ENCODE measurements at regions not wholly inside any gene's neighbourhood (a gene's known extent, or its start where the extent isn't known, plus 50 kb on each side); places are given as distances from the start of the nearest gene placed in this dataset.

DNA sequence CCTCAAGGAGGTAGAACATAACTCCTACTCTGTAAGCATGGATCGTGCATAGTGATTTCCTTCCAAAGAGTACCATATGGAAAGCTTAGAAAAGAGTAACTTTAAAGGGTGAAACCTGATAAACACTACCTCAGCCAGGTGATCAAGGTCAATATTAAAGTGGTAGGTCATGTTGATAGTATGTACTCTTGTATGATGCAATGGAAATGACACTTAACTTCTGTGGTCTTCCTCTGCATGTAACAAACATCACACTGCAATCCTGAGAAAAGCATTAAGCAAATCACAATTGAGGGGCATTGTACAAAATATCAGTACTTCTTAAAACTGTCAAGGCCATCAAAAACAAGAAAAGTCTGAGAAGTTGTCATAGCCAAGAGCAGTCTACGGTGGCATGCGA lies 83.8 kb downstream of the LEPR start:
- 97% methylated on average over 3 of the region's 3 CpGs for WGBS
- DNase-seq (ENCODE audit: low spot score): no peak
- H3K36me3 ChIP-seq (ENCODE audit: control insufficient read depth in 4 of 4, insufficient read depth in 3 of 4, low read depth in 1 of 4, low read length in 3 of 4): no peaks in the 10 kb centered on the region
- no peaks in the 10 kb centered on the region for H3K9me3 ChIP-seq (ENCODE audit: control insufficient read depth in 4 of 4, low read length in 3 of 4)
- TF ChIP-seq RXRA (IDR thresholded peaks at IDR 0.05): peak in 1 of 2 donors; percentile 36
- no peak for TF ChIP-seq MAX (IDR thresholded peaks at IDR 0.05)
- peak; percentile 17 for TF ChIP-seq FOXA2 (IDR thresholded peaks at IDR 0.05)
- TF ChIP-seq TAF1 (conservative IDR thresholded peaks at IDR 0.05): no peak
- peak in 1 of 2 donors; percentile 16 for TF ChIP-seq HNF4A (conservative IDR thresholded peaks at IDR 0.05)
- TF ChIP-seq EGR1 (IDR thresholded peaks at IDR 0.05; ENCODE audit: low read depth in 2 of 2): no peak
- no peak for TF ChIP-seq FOXA1 (IDR thresholded peaks at IDR 0.05)
- no peak for TF ChIP-seq RAD21 (IDR thresholded peaks at IDR 0.05)
- H3K27me3 ChIP-seq (ENCODE audit: control insufficient read depth in 4 of 4, insufficient read depth in 4 of 4, low read length in 3 of 4): no peaks in the 10 kb centered on the region
- no peaks in the 10 kb centered on the region for H3K4me1 ChIP-seq (ENCODE audit: control insufficient read depth in 4 of 4, insufficient read depth in 4 of 4, low read length in 3 of 4)
- H3K4me3 ChIP-seq (ENCODE audit: low read depth in 1 of 3, low read length in 3 of 3): no peak overlapping the region
- no peak overlapping the region for H3K9ac ChIP-seq (ENCODE audit: low read depth in 1 of 2, low read length in 2 of 2)
- no peak overlapping the region for H3K27ac ChIP-seq (ENCODE audit: low read depth in 1 of 2, low read length in 2 of 2)

DNA sequence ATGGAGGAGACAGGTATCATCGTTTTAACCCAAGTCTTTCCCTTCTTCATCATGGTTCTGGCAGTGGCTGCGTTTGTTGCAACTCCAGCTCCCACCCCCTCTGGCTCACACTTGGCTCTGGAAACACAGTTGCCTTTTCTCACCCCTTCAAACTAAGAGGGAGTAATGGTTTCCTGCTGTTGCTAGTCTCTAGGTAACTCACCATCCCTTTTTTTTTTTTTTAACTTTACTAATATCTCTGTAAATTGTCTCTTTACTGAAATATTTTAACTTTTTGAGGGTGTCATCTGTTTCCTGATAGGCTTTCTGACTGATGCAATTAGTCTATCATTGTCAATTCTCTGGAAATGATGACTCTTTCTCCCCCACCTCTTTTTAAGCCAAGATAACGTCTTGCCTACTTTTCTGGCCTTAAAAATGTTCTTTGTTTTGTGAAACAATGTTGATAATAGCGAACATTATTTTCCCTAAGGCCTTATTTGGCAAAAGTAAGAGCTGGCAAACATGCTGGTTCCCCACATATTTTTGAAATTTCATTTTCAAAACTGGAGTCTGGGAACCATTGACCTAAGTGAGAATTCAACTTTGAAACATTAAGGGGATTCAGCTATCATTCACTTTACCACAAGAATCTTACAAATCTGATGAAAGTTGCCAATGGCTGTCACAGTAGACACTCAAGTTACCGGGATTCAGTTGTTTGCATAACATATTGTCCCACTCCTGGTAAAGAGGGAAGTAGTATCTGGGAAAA lies 85.3 kb downstream of the LEPR start:
- H3K27me3 ChIP-seq (ENCODE audit: control insufficient read depth in 4 of 4, insufficient read depth in 4 of 4, low read length in 3 of 4): no peaks in the 10 kb centered on the region
- no peak overlapping the region for H3K9ac ChIP-seq (ENCODE audit: low read depth in 1 of 2, low read length in 2 of 2)
- no peaks in the 10 kb centered on the region for H3K36me3 ChIP-seq (ENCODE audit: control insufficient read depth in 4 of 4, insufficient read depth in 3 of 4, low read depth in 1 of 4, low read length in 3 of 4)
- no peaks in the 10 kb centered on the region for H3K4me1 ChIP-seq (ENCODE audit: control insufficient read depth in 4 of 4, insufficient read depth in 4 of 4, low read length in 3 of 4)
- WGBS: 86% methylated on average over 5 of the region's 5 CpGs
- TF ChIP-seq REST (IDR thresholded peaks at IDR 0.05) (no peak), YY1 (IDR thresholded peaks at IDR 0.05) (no peak), SP1 (IDR thresholded peaks at IDR 0.05) (no peak)
- TF ChIP-seq, protein P1, sequence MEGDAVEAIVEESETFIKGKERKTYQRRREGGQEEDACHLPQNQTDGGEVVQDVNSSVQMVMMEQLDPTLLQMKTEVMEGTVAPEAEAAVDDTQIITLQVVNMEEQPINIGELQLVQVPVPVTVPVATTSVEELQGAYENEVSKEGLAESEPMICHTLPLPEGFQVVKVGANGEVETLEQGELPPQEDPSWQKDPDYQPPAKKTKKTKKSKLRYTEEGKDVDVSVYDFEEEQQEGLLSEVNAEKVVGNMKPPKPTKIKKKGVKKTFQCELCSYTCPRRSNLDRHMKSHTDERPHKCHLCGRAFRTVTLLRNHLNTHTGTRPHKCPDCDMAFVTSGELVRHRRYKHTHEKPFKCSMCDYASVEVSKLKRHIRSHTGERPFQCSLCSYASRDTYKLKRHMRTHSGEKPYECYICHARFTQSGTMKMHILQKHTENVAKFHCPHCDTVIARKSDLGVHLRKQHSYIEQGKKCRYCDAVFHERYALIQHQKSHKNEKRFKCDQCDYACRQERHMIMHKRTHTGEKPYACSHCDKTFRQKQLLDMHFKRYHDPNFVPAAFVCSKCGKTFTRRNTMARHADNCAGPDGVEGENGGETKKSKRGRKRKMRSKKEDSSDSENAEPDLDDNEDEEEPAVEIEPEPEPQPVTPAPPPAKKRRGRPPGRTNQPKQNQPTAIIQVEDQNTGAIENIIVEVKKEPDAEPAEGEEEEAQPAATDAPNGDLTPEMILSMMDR (IDR thresholded peaks at IDR 0.05; ENCODE audit: low read depth, low read length, missing input control): no peak
- H3K27ac ChIP-seq (ENCODE audit: low read depth in 1 of 2, low read length in 2 of 2): no peak overlapping the region
- H3K4me3 ChIP-seq (ENCODE audit: low read depth in 1 of 3, low read length in 3 of 3): no peak overlapping the region
- no peaks in the 10 kb centered on the region for H3K9me3 ChIP-seq (ENCODE audit: control insufficient read depth in 4 of 4, low read length in 3 of 4)
- no peak for DNase-seq (ENCODE audit: low spot score)

GRCh38 chr1:65508051-65508450 lies 87.6 kb downstream of the LEPR start:
- H3K4me3 ChIP-seq (ENCODE audit: low read depth in 1 of 3, low read length in 3 of 3): no peak overlapping the region
- no peak overlapping the region for H3K9ac ChIP-seq (ENCODE audit: low read depth in 1 of 2, low read length in 2 of 2)
- peaks cover 6 to 15% (median 10%) of the 10 kb centered on the region in 4 donors for H3K4me1 ChIP-seq (ENCODE audit: control insufficient read depth in 4 of 4, insufficient read depth in 4 of 4, low read length in 3 of 4)
- no peaks in the 10 kb centered on the region for H3K36me3 ChIP-seq (ENCODE audit: control insufficient read depth in 4 of 4, insufficient read depth in 3 of 4, low read depth in 1 of 4, low read length in 3 of 4)
- no peaks in the 10 kb centered on the region for H3K9me3 ChIP-seq (ENCODE audit: control insufficient read depth in 4 of 4, low read length in 3 of 4)
- DNase-seq (ENCODE audit: low spot score): no peak
- H3K27ac ChIP-seq (ENCODE audit: low read depth in 1 of 2, low read length in 2 of 2): no peak overlapping the region
- H3K27me3 ChIP-seq (ENCODE audit: control insufficient read depth in 4 of 4, insufficient read depth in 4 of 4, low read length in 3 of 4): no peaks in the 10 kb centered on the region
- 48% methylated on average over 2 of the region's 2 CpGs for WGBS
- TF ChIP-seq HNF4A (conservative IDR thresholded peaks at IDR 0.05): no peak
- no peak for TF ChIP-seq JUND (IDR thresholded peaks at IDR 0.05)
- TF ChIP-seq, protein P1 (IDR thresholded peaks at IDR 0.05; ENCODE audit: low read depth, low read length, missing input control): no peak
- no peak for TF ChIP-seq RXRA (IDR thresholded peaks at IDR 0.05)
- TF ChIP-seq, protein P2, sequence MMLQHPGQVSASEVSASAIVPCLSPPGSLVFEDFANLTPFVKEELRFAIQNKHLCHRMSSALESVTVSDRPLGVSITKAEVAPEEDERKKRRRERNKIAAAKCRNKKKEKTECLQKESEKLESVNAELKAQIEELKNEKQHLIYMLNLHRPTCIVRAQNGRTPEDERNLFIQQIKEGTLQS (IDR thresholded peaks at IDR 0.05): no peak
- no peak for TF ChIP-seq FOXA1 (IDR thresholded peaks at IDR 0.05)
- no peak for TF ChIP-seq NR2F2 (IDR thresholded peaks at IDR 0.05)
- TF ChIP-seq YY1 (IDR thresholded peaks at IDR 0.05): no peak
- TF ChIP-seq HNF4G (IDR thresholded peaks at IDR 0.05): no peak
- TF ChIP-seq GABPA (IDR thresholded peaks at IDR 0.05 in 1 of 2, conservative IDR thresholded peaks at IDR 0.05 in 1 of 2): no peak
- TF ChIP-seq SP1 (IDR thresholded peaks at IDR 0.05): no peak
- TF ChIP-seq EGR1 (IDR thresholded peaks at IDR 0.05; ENCODE audit: low read depth in 2 of 2): no peak
- TF ChIP-seq FOXA2 (IDR thresholded peaks at IDR 0.05): no peak
